GM18861 (cell line): ENCODE measurements at regions not wholly inside any gene's neighbourhood (a gene's known extent, or its start where the extent isn't known, plus 50 kb on each side); places are given as distances from the start of the nearest gene placed in this dataset.
"Not testable (repeated sequence)": the region's sequence is repeated elsewhere in the genome, so short reads cannot be mapped to it uniquely, and the experiment has no call there.

Experiments
- ATAC-seq: cut with Tn5 transposase; IDR thresholded peaks from one replicate; pipeline ENCODE4 v1.9.1; 2021; ENCODE audit not compliant: unreplicated experiment

- no peak for ATAC-seq
Measured at GRCh38 chr7:124643311-124643811, 122.2 kb downstream of the GPR37 start.

DNA sequence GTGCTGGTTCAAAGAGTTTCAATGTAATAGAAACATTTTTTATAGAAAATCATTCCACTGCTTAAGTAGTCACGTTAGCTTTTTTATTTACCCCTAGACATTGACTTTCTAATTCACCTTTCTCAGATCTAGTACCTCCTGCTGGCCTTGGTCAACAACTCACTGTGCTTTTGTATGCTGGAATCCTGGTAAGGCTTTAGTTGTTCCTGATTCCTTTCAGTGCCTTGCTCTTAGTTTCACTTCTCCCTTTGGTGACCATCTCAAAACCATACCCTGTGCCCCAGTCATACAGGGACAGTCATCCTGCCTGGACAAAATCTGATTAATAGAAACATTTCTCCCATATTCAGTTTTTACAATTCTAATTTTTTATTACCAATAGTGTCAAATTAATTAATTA, 130.2 kb downstream of the GPR37 start:
- ATAC-seq: no peak

GRCh38 chr7:124633740-124634139, 131.9 kb downstream of the GPR37 start:
- no peak for ATAC-seq

GRCh38 chr7:124630395-124630794, 135.2 kb downstream of the GPR37 start:
- no peak for ATAC-seq

GRCh38 chr7:124618871-124619270, 146.7 kb downstream of the GPR37 start:
- ATAC-seq: no peak

GRCh38 chr7:124618051-124618450, 147.5 kb downstream of the GPR37 start:
- ATAC-seq: not testable (repeated sequence)

GRCh38 chr7:124603066-124603465, 162.5 kb downstream of the GPR37 start:
- ATAC-seq: no peak

GRCh38 chr7:124597509-124597908, 168.1 kb downstream of the GPR37 start:
- ATAC-seq: no peak

- no peak for ATAC-seq
Measured at GRCh38 chr7:124596881-124597280, 168.7 kb downstream of the GPR37 start.

DNA sequence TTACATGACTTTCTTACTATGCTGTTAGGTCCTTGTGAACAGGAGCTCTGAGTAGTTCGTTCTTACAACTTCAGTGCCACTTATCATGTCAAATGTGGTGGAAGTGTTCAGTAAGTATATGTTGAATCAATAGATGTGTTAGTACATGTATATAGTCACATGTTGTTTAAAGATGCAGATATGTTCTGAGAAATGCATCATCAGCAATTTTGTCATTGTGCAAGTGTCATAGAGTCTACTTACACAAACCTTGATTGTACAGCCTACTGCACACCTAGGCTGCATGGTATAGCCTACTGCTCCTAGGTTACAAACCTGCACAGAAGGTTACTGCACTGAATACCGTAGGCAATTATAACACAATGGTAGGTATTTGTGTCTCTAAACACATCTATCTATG, 174.8 kb downstream of the GPR37 start:
- ATAC-seq: no peak

- ATAC-seq: no peak
Measured at GRCh38 chr7:124577256-124577655, 188.3 kb downstream of the GPR37 start.

GRCh38 chr7:124575176-124575575, 190.4 kb downstream of the GPR37 start:
- ATAC-seq: no peak

DNA sequence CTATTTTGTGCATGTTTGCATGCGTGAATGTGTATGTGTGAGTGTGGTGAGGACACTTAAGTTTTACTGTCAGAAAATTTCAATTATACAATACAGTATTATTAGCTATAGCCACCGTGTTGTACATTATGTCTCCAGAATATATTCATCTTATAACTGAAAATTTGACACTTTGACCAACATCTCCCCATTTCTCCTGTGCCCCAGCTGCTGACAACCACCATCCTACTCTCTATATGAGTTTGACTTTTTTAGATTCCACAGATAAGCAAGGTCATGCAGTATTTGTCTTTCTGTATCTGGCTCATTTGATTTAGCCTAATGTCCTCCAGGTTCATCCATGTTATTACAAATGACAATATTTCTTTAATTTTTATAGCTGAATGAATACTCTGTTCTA, 195.0 kb downstream of the GPR37 start:
- ATAC-seq: no peak

GRCh38 chr7:124566583-124566982, 199.0 kb downstream of the GPR37 start:
- ATAC-seq: no peak

DNA sequence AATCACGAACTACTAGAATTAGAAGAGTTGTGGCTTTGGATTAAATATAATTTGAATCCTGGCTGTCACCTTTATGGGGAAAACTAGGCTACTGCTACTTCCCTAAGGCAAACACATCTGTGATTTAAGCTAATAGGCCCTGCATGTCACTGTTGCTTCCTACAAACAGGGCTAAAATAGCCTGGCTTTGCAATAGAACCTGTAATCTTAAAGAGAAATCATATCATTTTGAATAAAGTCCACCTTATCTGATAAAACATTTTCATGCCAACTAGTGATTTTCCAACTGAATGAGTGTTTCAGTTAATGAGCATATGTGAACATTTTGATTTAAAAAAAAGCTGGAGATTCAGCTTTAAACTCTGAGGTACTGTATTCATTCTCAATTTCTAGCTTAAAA, 208.0 kb downstream of the GPR37 start:
- no peak for ATAC-seq

DNA sequence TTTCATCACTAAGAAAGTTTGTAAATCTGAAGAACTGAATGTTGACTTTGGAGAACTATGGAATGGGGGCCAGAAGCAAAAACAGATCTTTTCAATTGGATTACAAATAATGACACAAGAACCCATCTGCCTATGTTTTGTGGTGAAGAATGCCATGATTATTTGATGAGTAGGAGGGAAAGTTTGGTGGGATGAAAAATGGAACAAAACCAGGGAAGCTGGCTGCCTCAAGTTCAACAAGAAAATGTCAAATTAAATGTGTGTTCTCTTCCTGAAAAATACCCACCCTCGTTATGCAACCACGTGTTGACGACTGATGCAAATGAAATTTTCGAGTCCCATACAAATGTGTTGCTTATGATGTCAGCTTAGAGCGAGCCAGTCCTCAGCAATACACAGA, 208.5 kb downstream of the GPR37 start:
- no peak for ATAC-seq

GRCh38 chr7:124553502-124553901, 212.1 kb downstream of the GPR37 start:
- no peak for ATAC-seq

GRCh38 chr7:124552217-124552616, 213.4 kb downstream of the GPR37 start:
- ATAC-seq: no peak

DNA sequence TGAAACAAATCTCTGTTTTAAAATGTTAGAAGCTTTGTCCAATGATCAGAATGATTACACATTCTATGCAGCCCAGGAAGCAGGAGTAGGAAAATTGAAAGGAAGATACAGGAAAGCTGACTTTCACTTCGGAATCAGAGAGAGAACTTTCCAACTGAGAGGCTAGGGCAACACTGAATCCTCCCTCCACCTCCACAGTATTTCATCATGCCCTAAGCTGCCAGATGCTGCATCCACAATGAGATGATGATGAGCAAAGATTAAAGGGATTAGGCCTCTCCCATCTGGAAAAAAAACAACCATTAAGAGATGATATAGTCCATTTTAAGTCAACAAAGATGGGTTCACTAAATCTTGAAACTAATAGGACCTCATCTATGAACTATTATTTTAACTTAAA, 215.6 kb downstream of the GPR37 start:
- no peak for ATAC-seq

- no peak for ATAC-seq
Measured at GRCh38 chr7:124542476-124542875, 223.1 kb downstream of the GPR37 start.

DNA sequence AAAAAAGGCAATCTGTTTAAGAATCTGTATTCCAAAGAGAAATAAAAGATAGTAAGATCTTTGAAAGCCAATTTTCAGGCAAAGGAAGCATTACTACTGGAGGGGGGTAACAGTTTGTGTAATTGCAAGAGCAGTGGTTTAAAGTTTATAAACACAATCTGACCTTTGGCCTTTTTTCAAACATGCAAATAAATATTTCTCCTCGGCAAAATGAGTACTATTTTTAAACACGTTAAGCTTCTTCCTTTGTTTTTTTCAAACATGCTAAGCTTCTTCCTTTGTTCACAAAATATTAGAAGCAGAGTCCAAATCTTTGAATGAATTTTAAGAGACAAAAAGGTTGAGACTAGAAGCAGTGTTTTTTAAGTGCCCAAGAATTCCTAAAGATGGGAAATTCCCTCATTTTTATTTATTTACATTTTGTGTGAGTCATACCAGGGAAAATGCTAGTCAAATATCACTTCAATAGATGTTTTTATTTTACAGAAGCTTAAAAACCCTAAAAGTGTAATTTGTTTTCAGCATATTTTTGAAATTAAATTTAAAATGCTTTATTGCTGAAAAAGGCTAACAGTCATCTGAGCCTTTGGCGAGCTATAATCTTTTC, 229.3 kb downstream of the GPR37 start:
- no peak for ATAC-seq

- no peak for ATAC-seq
Measured at GRCh38 chr7:124532166-124532565, 233.4 kb downstream of the GPR37 start.

DNA sequence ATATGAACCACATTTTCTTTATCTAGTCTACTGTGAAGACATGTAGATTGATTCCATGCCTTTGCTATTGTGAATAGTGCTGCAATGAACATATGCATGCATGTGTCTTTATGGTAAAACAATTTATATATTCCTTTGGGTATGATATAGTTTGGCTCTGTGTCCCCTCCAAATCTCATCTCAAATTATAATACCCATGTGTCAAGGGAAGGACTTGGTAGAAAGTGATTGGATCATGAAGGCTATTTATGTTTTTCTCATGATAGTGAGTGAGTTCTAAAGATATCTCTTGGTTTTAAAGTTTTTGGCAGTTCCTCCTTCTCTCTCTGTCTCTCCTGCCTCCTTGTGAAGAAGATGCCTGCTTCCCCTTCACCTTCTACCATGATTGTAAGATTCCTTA, 248.7 kb downstream of the GPR37 start:
- ATAC-seq: no peak
